Fibroblast of lung (primary cell): ENCODE measurements at regions not wholly inside any gene's neighbourhood (a gene's known extent, or its start where the extent isn't known, plus 50 kb on each side); places are given as distances from the start of the nearest gene placed in this dataset.

Experiments
- DNase-seq, 2 donors: peaks; one replicate each; pipeline versions ENCODE4 v3.0.0 to v3.0.0-alpha.2; 2010; ENCODE audit warnings: low read depth in 2 of 2
- H2AFZ ChIP-seq: 2 replicates; pipeline ENCODE4 v1.5.1; 2012; ENCODE audit warnings: low read length, control low read depth, inconsistent platforms
- H3K27ac ChIP-seq: 2 replicates; pipeline ENCODE4 v1.5.1; 2011; ENCODE audit warnings: low read length, control low read depth; ENCODE audit not compliant: insufficient read depth
- H3K27me3 ChIP-seq: 2 replicates; pipeline ENCODE4 v1.5.1; 2011; ENCODE audit warnings: mild to moderate bottlenecking, low read length; ENCODE audit not compliant: control insufficient read depth, insufficient read depth
- H3K36me3 ChIP-seq: 2 replicates; pipeline ENCODE4 v1.5.1; 2011; ENCODE audit warnings: low read length; ENCODE audit not compliant: control insufficient read depth, insufficient read depth
- H3K4me1 ChIP-seq: 2 replicates; pipeline ENCODE4 v1.5.1; 2011; ENCODE audit warnings: low read length; ENCODE audit not compliant: control insufficient read depth, insufficient read depth; ENCODE audit errors: extremely low read depth
- H3K4me2 ChIP-seq: 2 replicates; pipeline ENCODE4 v1.5.1; 2011; ENCODE audit warnings: low read length, control low read depth; ENCODE audit not compliant: insufficient read depth; ENCODE audit errors: extremely low read depth
- H3K4me3 ChIP-seq, 4 experiments: fragments of 200-600 bp in 1 of 4; sonication (generic) in 1 of 4; replicated peaks in 1 of 4; 2 replicates each; pipeline ENCODE4 v1.5.1; 2011 to 2016; ENCODE audit warnings: low read length in 4 of 4, low read depth in 3 of 4, mild to moderate bottlenecking in 3 of 4, control low read depth in 2 of 4, inconsistent platforms in 1 of 4, mixed read lengths in 1 of 4; ENCODE audit not compliant: insufficient read depth in 1 of 4; ENCODE audit errors: control extremely low read depth in 1 of 4
- H3K79me2 ChIP-seq: 2 replicates; pipeline ENCODE4 v1.5.1; 2012; ENCODE audit warnings: mild to moderate bottlenecking, low read length, inconsistent platforms; ENCODE audit not compliant: control insufficient read depth, insufficient read depth
- H3K9ac ChIP-seq: 2 replicates; pipeline ENCODE4 v1.5.1; 2011; ENCODE audit warnings: mild to moderate bottlenecking, low read length, control low read depth; ENCODE audit not compliant: insufficient read depth
- H3K9me3 ChIP-seq: 2 replicates; pipeline ENCODE4 v1.5.1; 2012; ENCODE audit warnings: low read depth, low read length; ENCODE audit not compliant: control insufficient read depth, insufficient read depth
- H4K20me1 ChIP-seq: 2 replicates; pipeline ENCODE4 v1.5.1; 2011; ENCODE audit warnings: low read length; ENCODE audit not compliant: control insufficient read depth, insufficient read depth; ENCODE audit errors: extremely low read depth
- EZH2 ChIP-seq: IDR thresholded peaks from 2 replicates; pipeline ENCODE4 v1.5.1; 2012; ENCODE audit warnings: low read length, control low read depth, mild to moderate bottlenecking; ENCODE audit errors: missing control alignments
- TF ChIP-seq, protein P1 (sequence below), 2 donors: IDR thresholded peaks in 1 of 2; conservative IDR thresholded peaks in 1 of 2; 1 replicate in 1 of 2; 2 replicates in 1 of 2; pipeline ENCODE4 v1.5.1; 2011 to 2012; ENCODE audit warnings: low read length in 2 of 2, control low read depth in 1 of 2, inconsistent platforms in 1 of 2, low read depth in 1 of 2, mild to moderate bottlenecking in 1 of 2

DNA sequence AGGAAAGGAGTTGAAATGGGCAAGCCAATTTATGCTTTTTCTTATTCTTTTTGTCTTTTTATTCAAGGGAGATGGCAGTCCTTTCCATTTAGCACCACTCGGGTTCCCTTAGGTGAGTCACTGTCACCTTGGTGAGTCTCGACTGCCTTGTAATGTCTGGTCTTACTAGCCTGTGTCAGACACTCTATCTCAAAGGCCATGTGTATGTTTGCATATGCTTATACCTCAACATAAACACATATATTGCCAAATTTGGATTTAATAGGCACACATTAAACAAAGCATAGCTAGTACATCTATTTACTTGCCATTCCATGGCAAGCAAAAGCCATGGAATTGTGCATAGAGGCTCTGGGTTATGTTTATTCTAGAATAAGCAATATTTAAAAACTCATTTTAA is 624.9 kb upstream of the FOXG1 start:
- H3K36me3 ChIP-seq = no peaks in the 10 kb centered on the region
- no peaks in the 10 kb centered on the region for H3K9me3 ChIP-seq
- no peak for DNase-seq
- no peaks in the 10 kb centered on the region for H3K79me2 ChIP-seq
- no peaks in the 10 kb centered on the region for H4K20me1 ChIP-seq
- no peaks in the 10 kb centered on the region for H3K27me3 ChIP-seq
- H3K4me3 ChIP-seq = no peak overlapping the region
- no peak overlapping the region for H3K4me2 ChIP-seq
- TF ChIP-seq, protein P1, sequence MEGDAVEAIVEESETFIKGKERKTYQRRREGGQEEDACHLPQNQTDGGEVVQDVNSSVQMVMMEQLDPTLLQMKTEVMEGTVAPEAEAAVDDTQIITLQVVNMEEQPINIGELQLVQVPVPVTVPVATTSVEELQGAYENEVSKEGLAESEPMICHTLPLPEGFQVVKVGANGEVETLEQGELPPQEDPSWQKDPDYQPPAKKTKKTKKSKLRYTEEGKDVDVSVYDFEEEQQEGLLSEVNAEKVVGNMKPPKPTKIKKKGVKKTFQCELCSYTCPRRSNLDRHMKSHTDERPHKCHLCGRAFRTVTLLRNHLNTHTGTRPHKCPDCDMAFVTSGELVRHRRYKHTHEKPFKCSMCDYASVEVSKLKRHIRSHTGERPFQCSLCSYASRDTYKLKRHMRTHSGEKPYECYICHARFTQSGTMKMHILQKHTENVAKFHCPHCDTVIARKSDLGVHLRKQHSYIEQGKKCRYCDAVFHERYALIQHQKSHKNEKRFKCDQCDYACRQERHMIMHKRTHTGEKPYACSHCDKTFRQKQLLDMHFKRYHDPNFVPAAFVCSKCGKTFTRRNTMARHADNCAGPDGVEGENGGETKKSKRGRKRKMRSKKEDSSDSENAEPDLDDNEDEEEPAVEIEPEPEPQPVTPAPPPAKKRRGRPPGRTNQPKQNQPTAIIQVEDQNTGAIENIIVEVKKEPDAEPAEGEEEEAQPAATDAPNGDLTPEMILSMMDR (conservative IDR thresholded peaks at IDR 0.05 in 1 of 2, IDR thresholded peaks at IDR 0.05 in 1 of 2; ENCODE audit: low read depth in 1 of 2, low read length in 2 of 2) = no peak
- no peak for TF ChIP-seq EZH2
- H3K9ac ChIP-seq = no peak overlapping the region
- H2AFZ ChIP-seq = no peak overlapping the region
- no peaks in the 10 kb centered on the region for H3K4me1 ChIP-seq
- H3K27ac ChIP-seq = no peak overlapping the region

DNA sequence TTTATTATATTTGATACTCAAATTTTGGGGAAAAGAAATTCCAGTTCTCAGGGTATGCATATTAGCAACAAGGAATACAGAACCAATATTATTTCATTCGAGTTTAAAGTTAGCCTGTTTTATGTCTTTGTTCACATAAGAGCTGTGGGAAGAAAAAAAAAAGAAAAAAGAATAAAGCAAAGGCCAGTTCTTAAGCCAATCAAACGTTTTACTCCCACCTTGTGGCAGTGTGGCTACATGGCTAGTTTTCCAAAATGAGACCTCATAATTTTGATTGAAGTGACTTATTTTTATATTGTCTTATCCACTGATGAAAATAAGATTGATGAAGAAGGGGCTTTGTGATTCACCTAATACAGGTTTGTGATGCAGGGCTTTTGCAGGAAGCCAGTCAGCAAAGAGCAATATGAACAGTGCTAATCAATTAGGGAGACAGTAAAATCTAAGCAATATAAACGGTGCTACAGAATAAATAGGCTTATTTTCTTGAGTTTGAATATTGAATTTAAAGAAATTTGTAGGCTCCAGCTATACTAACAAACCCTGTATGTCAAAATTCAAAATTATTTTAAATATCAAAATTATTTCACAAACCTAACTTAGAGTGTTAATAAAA is 624.1 kb upstream of the FOXG1 start:
- H3K9me3 ChIP-seq = no peaks in the 10 kb centered on the region
- no peaks in the 10 kb centered on the region for H3K36me3 ChIP-seq
- H3K4me2 ChIP-seq = no peak overlapping the region
- H3K9ac ChIP-seq = no peak overlapping the region
- H2AFZ ChIP-seq = no peak overlapping the region
- no peak for TF ChIP-seq EZH2
- TF ChIP-seq, protein P1 (conservative IDR thresholded peaks at IDR 0.05 in 1 of 2, IDR thresholded peaks at IDR 0.05 in 1 of 2; ENCODE audit: low read depth in 1 of 2, low read length in 2 of 2) = peak in 1 of 2 donors; percentile 13
- no peaks in the 10 kb centered on the region for H4K20me1 ChIP-seq
- DNase-seq = peak; percentile 1 to 6
- H3K27ac ChIP-seq = no peak overlapping the region
- H3K4me3 ChIP-seq = no peak overlapping the region
- no peaks in the 10 kb centered on the region for H3K4me1 ChIP-seq
- H3K79me2 ChIP-seq = no peaks in the 10 kb centered on the region
- no peaks in the 10 kb centered on the region for H3K27me3 ChIP-seq

DNA sequence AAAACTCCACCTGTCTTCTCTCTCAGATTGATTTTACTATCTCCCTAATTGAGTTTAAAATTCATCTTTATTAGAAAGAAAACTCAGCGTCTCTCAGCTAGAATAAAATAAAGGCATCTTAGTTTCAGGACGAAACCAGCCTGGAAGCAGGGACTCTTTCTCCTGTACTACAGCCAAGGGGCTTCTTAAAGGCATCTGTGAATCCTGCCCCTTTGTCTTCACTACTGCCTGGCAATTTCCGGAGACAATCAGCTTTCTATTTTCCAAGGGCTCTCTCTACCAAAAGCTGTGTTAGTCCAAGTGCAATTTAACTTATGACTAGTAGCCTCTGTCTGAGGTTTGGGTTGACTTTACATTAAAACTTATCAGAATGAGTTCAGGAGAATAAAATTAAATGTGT is 623.3 kb upstream of the FOXG1 start:
- Histone ChIP-seq H3K4me3 (no peak overlapping the region), H4K20me1 (no peaks in the 10 kb centered on the region), H3K9ac (no peak overlapping the region), H3K4me2 (no peak overlapping the region), H3K9me3 (no peaks in the 10 kb centered on the region), H3K27ac (no peak overlapping the region), H3K36me3 (no peaks in the 10 kb centered on the region), H3K4me1 (no peaks in the 10 kb centered on the region), H3K79me2 (no peaks in the 10 kb centered on the region), H3K27me3 (no peaks in the 10 kb centered on the region), H2AFZ (no peak overlapping the region)
- no peak for DNase-seq
- TF ChIP-seq, protein P1 (conservative IDR thresholded peaks at IDR 0.05 in 1 of 2, IDR thresholded peaks at IDR 0.05 in 1 of 2; ENCODE audit: low read depth in 1 of 2, low read length in 2 of 2) = no peak
- no peak for TF ChIP-seq EZH2
